ENCODE measurements at regions not wholly inside any gene's neighbourhood (a gene's known extent, or its start where the extent isn't known, plus 50 kb on each side); places are given as distances from the start of the nearest gene placed in this dataset.

DNA sequence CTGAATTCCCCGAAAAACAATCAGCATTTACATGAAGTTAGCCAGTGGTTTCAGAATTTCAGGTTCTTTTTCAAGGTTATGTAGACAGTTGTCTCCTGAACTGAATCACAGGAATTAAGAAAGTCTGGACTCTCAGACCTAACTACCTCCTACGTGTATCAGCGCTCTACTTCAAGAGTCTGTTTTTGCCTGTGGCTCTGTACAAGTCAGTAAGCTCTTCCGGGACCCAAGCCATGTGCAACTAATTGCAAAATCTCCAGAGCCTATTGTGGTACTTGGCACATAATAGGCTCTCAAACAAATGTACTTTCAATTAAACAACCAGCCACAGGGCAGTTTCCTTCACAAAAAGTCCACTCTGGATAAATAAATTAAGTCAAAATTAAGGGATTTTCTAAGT, 414.2 kb downstream of the PDCD6IP start:
- Mint-ChIP-seq H3K27me3 (no peaks in the 10 kb centered on the region), H3K36me3 (ENCODE audit: low read depth) (no peaks in the 10 kb centered on the region), H3K4me1 (ENCODE audit: low read depth) (peaks cover 5% of the 10 kb centered on the region), H3K4me3 (no peak overlapping the region), H3K9me3 (no peaks in the 10 kb centered on the region), H3K27ac (no peak overlapping the region)

DNA sequence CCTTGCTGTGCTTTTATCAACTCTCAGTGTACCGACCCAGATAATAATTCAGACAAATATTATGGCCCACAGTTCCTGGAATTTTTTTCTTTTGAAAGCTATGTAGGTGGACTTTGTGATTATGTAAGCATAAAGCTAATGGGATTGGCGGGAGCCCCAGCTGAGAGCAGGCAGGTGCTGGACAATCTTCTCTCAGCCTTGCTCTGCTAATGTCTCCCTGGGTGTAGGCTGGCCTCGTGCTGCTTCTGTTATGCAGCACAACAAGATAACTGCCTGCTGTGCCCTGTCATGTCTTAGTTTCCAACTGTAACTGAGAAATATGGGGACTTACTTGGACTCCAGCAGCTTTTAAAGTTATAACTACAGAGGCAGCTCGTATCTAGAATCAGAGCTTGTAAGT, 415.0 kb downstream of the PDCD6IP start:
- H3K27me3 Mint-ChIP-seq, result no peaks in the 10 kb centered on the region
- H3K36me3 Mint-ChIP-seq (ENCODE audit: low read depth), result no peaks in the 10 kb centered on the region
- no peak overlapping the region for H3K27ac Mint-ChIP-seq
- no peak overlapping the region for H3K4me3 Mint-ChIP-seq
- H3K4me1 Mint-ChIP-seq (ENCODE audit: low read depth), result peaks cover 5% of the 10 kb centered on the region
- no peaks in the 10 kb centered on the region for H3K9me3 Mint-ChIP-seq

DNA sequence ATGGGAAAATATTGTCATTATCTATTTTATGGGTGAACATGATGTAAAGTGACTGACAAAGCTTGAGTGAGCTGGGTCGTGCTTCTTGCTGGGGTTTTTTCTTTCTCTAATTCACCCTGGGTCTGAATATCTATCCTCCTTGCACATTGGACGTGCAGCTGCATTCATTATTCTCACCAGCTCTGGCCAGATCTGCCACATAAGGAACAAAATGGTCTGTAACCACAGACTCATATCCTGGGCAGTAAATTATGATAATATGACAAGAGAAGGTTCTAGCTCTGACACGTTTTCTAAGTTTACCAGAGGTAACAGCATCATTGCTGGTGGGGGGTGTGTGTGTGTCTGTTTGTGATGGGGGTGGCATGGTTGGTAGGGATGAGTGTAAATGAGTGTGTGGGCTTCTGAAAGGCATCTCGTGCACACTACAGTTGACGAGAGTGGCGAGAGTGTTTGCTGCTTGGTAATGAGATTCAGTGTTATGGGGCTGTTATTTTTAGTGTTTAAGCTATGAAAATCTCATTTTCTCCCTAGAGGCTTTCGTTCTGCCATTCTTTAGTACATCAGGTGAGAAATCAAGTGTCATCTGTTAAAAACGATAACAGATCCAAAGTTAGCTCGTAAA, 418.4 kb downstream of the PDCD6IP start:
- H3K4me3 Mint-ChIP-seq, result no peak overlapping the region
- H3K9me3 Mint-ChIP-seq, result no peaks in the 10 kb centered on the region
- peaks cover 5% of the 10 kb centered on the region for H3K4me1 Mint-ChIP-seq (ENCODE audit: low read depth)
- no peak overlapping the region for H3K27ac Mint-ChIP-seq
- no peaks in the 10 kb centered on the region for H3K36me3 Mint-ChIP-seq (ENCODE audit: low read depth)
- H3K27me3 Mint-ChIP-seq, result no peaks in the 10 kb centered on the region

DNA sequence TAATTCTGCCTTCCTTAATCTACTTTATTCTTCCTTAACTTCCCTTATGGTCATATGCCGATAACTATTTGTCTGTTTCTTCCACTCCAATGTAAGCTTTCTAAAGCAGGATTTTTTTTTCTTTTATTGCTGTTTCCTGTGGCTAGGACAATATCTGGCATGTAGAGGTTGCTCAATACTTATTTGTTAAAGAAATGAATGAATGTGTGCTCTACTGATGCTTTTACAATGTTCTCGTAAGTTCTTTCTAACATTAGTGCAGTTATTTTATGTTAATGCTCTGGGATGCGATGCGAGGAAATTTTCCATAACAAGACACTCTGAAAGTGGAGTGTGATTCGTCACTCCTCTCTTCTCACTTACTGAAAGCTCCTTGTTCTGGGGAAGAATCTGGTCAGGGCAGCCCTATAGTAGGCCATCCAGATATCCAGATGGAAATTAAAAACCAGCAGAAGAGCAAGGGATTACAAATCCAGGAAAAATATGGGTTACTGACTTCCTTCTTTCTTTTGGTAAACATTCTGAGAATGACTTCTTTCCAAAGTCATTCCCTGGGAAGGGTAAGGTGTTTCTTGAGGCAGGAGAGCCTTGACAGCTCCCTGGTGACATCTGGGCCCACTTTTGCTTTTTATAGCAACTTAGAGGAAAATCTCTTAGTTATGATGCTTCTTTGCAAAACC, 420.4 kb downstream of the PDCD6IP start:
- Mint-ChIP-seq H3K4me3 (no peak overlapping the region), H3K9me3 (no peaks in the 10 kb centered on the region), H3K27me3 (no peaks in the 10 kb centered on the region), H3K36me3 (ENCODE audit: low read depth) (no peaks in the 10 kb centered on the region), H3K27ac (no peak overlapping the region), H3K4me1 (ENCODE audit: low read depth) (no peaks in the 10 kb centered on the region)

DNA sequence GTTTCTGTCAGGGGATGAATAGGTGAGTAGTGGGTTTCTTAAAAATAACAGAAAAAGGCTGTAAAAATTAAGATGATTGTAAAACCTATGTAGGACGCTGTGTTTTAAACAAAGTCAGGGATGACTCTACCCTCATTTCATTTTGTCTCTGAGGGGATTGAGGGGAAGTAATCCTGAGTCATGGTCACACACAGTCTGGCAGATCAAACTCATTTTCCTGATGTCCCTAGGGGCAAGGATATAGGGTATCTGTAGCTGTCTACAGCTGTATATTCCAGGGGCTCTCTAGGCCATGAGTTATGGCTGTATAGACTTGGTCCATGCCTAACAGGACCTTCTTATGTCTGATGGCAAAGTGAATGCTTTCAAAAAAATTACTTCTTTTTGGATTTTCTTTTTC, 421.1 kb downstream of the PDCD6IP start:
- H3K4me3 Mint-ChIP-seq, result no peak overlapping the region
- no peak overlapping the region for H3K27ac Mint-ChIP-seq
- no peaks in the 10 kb centered on the region for H3K27me3 Mint-ChIP-seq
- no peaks in the 10 kb centered on the region for H3K4me1 Mint-ChIP-seq (ENCODE audit: low read depth)
- H3K9me3 Mint-ChIP-seq, result no peaks in the 10 kb centered on the region
- H3K36me3 Mint-ChIP-seq (ENCODE audit: low read depth), result no peaks in the 10 kb centered on the region

DNA sequence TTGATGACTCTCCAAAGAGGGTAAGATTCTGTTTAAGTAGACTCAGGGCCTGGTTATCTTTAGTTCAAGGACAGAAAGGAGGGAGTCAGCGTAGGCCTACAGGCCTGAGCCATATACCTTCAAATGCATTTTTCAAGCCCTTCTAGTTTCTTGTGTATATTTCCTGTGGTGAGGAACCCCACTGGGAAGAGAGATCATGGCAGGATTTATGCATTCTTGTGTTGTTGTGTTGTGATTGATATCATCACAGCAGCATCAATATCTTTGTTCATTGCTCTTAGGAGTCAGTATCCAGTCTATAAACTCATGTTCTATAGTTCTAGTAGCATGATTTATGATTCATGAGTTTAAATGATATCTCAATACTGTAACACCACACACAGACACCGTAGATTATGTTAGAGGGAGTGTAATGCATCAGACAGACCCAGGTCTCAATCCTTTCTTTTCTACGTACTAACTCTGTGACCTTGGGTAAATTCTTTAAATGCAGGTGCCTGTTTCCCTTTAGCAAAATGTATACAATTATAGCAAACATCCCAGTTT, 427.5 kb downstream of the PDCD6IP start:
- no peak overlapping the region for H3K27ac Mint-ChIP-seq
- H3K36me3 Mint-ChIP-seq (ENCODE audit: low read depth), result no peaks in the 10 kb centered on the region
- no peak overlapping the region for H3K4me3 Mint-ChIP-seq
- H3K4me1 Mint-ChIP-seq (ENCODE audit: low read depth), result no peaks in the 10 kb centered on the region
- no peaks in the 10 kb centered on the region for H3K27me3 Mint-ChIP-seq
- no peaks in the 10 kb centered on the region for H3K9me3 Mint-ChIP-seq

DNA sequence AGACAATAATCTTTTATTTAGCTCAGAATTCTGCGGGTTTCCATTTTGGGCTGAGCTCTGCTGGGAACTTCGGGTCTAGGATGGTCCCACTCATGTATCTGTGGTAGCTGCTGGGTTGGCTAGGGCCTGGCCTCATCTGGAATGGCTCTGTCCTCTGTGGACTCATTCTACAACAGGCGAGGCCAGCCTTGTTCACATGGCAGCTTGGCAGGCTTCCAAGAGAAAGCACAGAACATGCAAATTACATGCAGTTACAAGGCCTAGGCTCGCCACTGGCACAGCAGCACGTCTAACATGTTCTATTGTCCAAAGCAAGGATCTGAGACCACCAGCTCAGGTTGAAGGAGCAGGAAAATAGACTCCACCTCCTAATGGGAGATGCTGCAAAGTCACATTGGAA, 431.4 kb downstream of the PDCD6IP start:
- H3K27ac Mint-ChIP-seq, result no peak overlapping the region
- no peaks in the 10 kb centered on the region for H3K36me3 Mint-ChIP-seq (ENCODE audit: low read depth)
- no peak overlapping the region for H3K4me3 Mint-ChIP-seq
- H3K9me3 Mint-ChIP-seq, result no peaks in the 10 kb centered on the region
- no peaks in the 10 kb centered on the region for H3K4me1 Mint-ChIP-seq (ENCODE audit: low read depth)
- H3K27me3 Mint-ChIP-seq, result no peaks in the 10 kb centered on the region

DNA sequence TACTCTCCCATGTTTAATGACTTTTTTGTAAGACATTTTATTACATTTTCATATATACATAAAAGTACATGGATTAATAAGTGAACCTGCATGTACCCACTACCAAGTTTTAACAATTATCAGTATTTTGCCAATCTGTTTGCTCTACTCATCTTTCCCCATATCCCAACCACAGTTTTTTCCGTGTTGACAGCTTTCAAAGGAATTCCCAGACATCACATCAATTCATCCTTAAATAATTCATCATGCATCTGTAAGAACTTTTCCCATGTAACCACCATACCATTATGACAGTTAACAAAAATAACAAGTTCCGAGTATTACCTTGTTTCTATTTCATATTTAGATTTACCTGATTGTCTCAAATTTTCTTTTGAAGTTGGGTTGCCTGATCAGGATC, 436.7 kb downstream of the PDCD6IP start:
- Mint-ChIP-seq H3K4me1 (ENCODE audit: low read depth) (no peaks in the 10 kb centered on the region), H3K27ac (no peak overlapping the region), H3K9me3 (no peaks in the 10 kb centered on the region), H3K36me3 (ENCODE audit: low read depth) (no peaks in the 10 kb centered on the region), H3K4me3 (no peak overlapping the region), H3K27me3 (no peaks in the 10 kb centered on the region)

DNA sequence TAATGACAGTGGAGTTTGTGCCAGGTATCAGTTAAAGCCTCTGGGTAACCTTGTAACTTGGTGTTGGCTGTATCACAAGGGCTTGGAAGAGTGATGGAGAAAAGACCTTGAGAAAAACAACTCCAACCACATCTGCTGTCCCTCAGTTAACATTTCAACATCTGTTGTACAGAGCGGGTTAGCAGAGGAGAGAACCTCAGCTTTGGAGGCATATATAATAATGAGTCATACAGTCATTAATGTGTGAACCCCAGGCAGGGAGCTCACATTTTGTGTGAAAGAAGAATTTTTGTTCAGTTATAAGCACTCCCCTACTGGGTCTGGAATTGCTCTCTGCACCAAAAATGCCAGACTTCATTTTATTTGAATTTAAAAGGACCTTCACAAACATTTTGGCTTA, 439.5 kb downstream of the PDCD6IP start:
- Mint-ChIP-seq H3K4me3 (no peak overlapping the region), H3K27ac (no peak overlapping the region), H3K36me3 (ENCODE audit: low read depth) (no peaks in the 10 kb centered on the region), H3K9me3 (no peaks in the 10 kb centered on the region), H3K4me1 (ENCODE audit: low read depth) (no peaks in the 10 kb centered on the region), H3K27me3 (no peaks in the 10 kb centered on the region)

DNA sequence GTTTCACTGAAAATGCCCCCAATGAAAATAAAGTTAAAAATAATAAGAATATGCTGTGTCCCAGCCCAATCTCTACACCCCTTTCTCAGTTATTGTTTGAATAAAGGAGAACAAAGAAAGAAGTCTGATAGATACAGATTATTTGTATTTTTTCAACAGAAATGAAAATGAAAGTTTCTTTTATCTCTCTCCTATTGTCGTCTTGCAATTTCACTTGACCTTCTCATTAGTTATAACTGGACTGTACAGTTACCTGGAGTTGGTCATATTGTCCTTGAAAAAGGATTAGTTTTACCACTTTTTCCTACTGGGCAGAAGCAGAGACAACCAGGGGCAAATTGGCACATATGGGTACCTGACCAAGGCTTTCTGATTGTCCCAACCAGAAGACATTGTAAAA, 440.0 kb downstream of the PDCD6IP start:
- Mint-ChIP-seq H3K27ac (no peak overlapping the region), H3K4me3 (no peak overlapping the region), H3K9me3 (no peaks in the 10 kb centered on the region), H3K36me3 (ENCODE audit: low read depth) (no peaks in the 10 kb centered on the region), H3K4me1 (ENCODE audit: low read depth) (no peaks in the 10 kb centered on the region), H3K27me3 (no peaks in the 10 kb centered on the region)

DNA sequence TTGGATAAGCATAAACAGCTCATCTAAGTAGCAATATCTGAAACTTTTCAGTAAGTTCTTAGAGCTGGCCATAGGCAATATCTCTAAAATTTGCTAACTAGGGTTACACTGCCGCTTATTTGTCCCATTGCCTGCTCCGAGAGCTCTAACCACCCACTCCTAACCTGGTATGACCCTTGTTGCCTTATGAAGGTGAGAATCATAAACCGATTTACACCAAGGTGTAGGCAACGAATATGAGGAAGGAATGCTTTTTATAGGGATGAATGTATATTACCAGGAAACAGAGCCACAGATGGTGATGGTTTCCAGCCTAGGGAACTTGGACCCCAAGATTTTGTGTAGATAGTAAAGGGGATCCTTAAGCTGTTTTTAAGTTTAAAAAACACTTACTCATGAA, 440.9 kb downstream of the PDCD6IP start:
- H3K27ac Mint-ChIP-seq, result no peak overlapping the region
- no peak overlapping the region for H3K4me3 Mint-ChIP-seq
- no peaks in the 10 kb centered on the region for H3K9me3 Mint-ChIP-seq
- H3K4me1 Mint-ChIP-seq (ENCODE audit: low read depth), result no peaks in the 10 kb centered on the region
- no peaks in the 10 kb centered on the region for H3K36me3 Mint-ChIP-seq (ENCODE audit: low read depth)
- H3K27me3 Mint-ChIP-seq, result no peaks in the 10 kb centered on the region

DNA sequence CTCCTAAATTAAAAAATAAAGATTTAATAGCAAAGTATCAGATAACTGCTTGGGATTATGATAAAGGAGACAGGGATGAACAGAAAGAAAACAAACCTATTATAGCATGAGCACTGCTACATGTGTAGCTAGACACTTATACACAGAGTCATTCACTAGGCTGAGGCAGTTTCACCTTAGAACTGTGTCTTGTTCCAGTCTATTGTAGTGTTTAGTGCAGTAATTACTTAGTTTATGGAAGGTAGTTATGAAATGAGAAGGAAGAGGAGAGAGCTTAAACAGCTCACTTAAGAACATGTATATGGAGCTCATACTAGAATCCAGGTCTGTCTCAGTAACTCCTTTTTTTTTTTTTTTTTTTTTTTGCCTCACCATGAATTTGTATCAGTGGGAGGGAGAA, 441.4 kb downstream of the PDCD6IP start:
- Mint-ChIP-seq H3K4me3 (no peak overlapping the region), H3K27me3 (no peaks in the 10 kb centered on the region), H3K27ac (no peak overlapping the region), H3K36me3 (ENCODE audit: low read depth) (no peaks in the 10 kb centered on the region), H3K9me3 (no peaks in the 10 kb centered on the region), H3K4me1 (ENCODE audit: low read depth) (no peaks in the 10 kb centered on the region)

DNA sequence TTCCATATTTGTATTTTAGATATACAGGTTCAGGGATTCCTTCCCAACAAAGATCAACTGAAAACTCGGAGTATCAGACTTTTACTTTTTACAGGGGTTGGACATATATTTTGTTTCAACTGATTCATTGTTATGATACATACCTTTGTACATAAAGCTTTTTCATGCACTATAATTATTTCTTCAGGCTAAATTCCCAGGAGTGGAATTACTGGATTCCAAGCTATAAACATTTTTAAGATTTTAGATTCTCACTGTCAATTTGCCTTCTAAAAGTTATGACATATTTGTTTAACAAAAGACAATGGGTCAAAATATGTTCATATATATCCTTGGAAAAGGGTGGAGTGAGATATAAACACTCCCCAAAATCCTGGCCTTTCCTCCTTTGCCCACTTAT, 449.0 kb downstream of the PDCD6IP start:
- Mint-ChIP-seq H3K4me1 (ENCODE audit: low read depth) (peaks cover 8% of the 10 kb centered on the region), H3K27ac (no peak overlapping the region), H3K27me3 (no peaks in the 10 kb centered on the region), H3K9me3 (no peaks in the 10 kb centered on the region), H3K4me3 (no peak overlapping the region), H3K36me3 (ENCODE audit: low read depth) (no peaks in the 10 kb centered on the region)

DNA sequence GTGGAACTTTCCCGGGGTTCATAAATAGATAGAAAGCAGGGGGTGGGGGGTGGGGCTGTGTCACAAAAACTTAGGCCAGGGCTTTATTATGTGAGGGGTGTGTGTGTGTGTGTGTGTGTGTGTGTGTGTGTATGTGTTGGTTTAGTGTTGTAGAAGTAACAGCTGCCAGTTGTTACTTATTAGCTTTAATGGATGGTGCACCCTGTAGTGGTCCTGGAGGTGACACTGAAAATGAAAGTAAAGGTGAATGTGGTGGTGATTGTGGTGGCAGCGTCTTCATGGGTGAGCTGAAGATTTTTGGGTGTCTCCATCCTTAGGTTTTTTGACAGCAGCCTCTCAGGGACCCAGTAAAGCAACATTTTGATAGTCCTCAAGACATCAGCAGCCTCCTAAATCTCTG, 449.9 kb downstream of the PDCD6IP start:
- Mint-ChIP-seq H3K4me1 (ENCODE audit: low read depth) (peaks cover 8% of the 10 kb centered on the region), H3K36me3 (ENCODE audit: low read depth) (no peaks in the 10 kb centered on the region), H3K4me3 (no peak overlapping the region), H3K27ac (no peak overlapping the region), H3K27me3 (no peaks in the 10 kb centered on the region), H3K9me3 (no peaks in the 10 kb centered on the region)

DNA sequence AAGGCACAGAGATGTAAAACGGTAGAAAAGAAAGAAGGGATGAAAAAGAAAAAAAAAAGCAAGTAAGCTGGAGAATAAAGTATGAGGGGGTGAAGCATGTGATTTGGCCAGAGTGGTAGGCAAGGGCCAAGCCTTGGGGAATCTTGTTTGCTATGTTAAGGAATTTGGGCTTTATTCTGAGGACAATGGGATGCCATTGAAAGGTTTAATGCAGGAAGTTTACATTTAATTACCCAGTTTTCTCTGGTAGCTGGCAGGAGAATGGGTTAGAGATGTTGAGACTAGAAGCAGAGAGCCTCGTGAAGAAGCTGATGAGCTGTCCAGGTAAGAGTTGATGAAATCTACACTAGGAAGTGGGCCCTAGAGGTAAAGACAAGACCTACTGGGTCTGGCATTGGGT, 455.9 kb downstream of the PDCD6IP start:
- Mint-ChIP-seq H3K27me3 (no peaks in the 10 kb centered on the region), H3K4me3 (no peak overlapping the region), H3K4me1 (ENCODE audit: low read depth) (no peaks in the 10 kb centered on the region), H3K27ac (no peak overlapping the region), H3K9me3 (no peaks in the 10 kb centered on the region), H3K36me3 (ENCODE audit: low read depth) (no peaks in the 10 kb centered on the region)

DNA sequence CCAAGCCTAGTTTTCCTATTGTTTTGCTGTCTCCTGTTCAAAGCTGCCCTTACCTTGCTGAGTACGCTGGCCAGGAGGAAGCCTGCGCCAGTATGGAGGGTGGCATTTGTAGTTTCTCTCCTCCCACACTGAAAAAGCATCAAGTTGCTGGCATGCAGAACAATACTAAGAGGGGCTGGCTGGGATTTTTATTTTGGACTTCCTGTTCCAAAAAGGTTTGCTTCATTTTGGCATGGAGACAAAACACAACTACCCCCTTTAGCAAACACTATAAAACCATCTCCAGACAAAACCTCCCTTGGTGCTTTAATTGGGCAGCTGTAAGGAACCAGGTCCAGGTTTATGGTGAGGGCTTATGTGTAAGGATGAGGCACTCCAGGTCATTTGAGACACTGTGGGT, 457.6 kb downstream of the PDCD6IP start:
- Mint-ChIP-seq H3K9me3 (no peaks in the 10 kb centered on the region), H3K27me3 (no peaks in the 10 kb centered on the region), H3K4me1 (ENCODE audit: low read depth) (peaks cover 2% of the 10 kb centered on the region), H3K36me3 (ENCODE audit: low read depth) (no peaks in the 10 kb centered on the region), H3K4me3 (no peak overlapping the region), H3K27ac (no peak overlapping the region)

Data from stimulated activated naive CD8-positive, alpha-beta T cell treated with anti-CD3 and anti-CD28 coated beads, Interleukin-15, Interleukin-2, amounts not matched to agents 100 ng/mL and 50 ng/mL, for 24 hours (primary cell).